Neural crest cell (in vitro differentiated cells): ENCODE measurements at regions not wholly inside any gene's neighbourhood (a gene's known extent, or its start where the extent isn't known, plus 50 kb on each side); places are given as distances from the start of the nearest gene placed in this dataset.
A peak's percentile ranks its signal among the peaks of the same experiment; 100 is the strongest.

Source experiments
- DNase-seq: peaks from one replicate; pipeline ENCODE4 v3.0.0; 2021; ENCODE audit warnings: low read depth, mixed read lengths, low spot score
- H3K27ac Mint-ChIP-seq: one replicate; pipeline ENCODE4 v1.8.0; 2021; ENCODE audit warnings: mild to moderate bottlenecking, mixed read lengths; ENCODE audit not compliant: unreplicated experiment
- H3K27me3 Mint-ChIP-seq: 2 replicates; pipeline ENCODE4 v1.8.0; 2021; ENCODE audit warnings: low read depth, mild to moderate bottlenecking, mixed read lengths
- H3K36me3 Mint-ChIP-seq: 2 replicates; pipeline ENCODE4 v1.8.0; 2021; ENCODE audit warnings: low read depth, mild to moderate bottlenecking, mixed read lengths
- H3K4me1 Mint-ChIP-seq: 2 replicates; pipeline ENCODE4 v1.8.0; 2021; ENCODE audit warnings: mixed read lengths
- H3K4me3 Mint-ChIP-seq: one replicate; pipeline ENCODE4 v1.8.0; 2021; ENCODE audit warnings: mild to moderate bottlenecking, mixed read lengths
- H3K9me3 Mint-ChIP-seq: 2 replicates; pipeline ENCODE4 v1.8.0; 2021; ENCODE audit warnings: mixed read lengths
- TF ChIP-seq, protein P1 (sequence below): fragments of 200-600 bp; sonication (generic); conservative IDR thresholded peaks from 2 replicates; pipeline ENCODE4 v1.5.0; 2021; ENCODE audit warnings: antibody characterized with exemption, mild to moderate bottlenecking

DNA sequence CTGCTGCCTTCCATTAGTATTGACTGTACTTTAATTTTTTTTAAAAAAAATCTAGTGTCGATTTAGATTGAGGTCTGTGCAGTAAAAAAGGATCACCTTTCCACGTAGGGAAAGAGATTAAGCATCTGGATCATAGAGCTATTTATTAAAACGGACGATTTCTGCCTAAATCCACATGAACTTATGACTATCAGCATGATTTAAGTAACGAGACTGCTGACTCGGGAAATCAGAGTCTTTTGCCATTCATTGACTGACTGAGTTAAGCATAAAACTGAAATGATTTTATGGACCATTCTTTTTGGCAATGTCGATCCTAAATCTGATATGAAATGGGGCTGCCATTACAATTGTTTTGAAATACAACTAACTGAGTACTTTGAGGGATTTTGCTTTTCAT, 261.7 kb downstream of the SAMD5 start:
- no peak for DNase-seq
- Mint-ChIP-seq H3K27me3 (no peaks in the 10 kb centered on the region), H3K9me3 (peaks cover 4% of the 10 kb centered on the region), H3K4me3 (no peak overlapping the region), H3K4me1 (no peaks in the 10 kb centered on the region), H3K36me3 (no peaks in the 10 kb centered on the region), H3K27ac (no peak overlapping the region)
- TF ChIP-seq, protein P1, sequence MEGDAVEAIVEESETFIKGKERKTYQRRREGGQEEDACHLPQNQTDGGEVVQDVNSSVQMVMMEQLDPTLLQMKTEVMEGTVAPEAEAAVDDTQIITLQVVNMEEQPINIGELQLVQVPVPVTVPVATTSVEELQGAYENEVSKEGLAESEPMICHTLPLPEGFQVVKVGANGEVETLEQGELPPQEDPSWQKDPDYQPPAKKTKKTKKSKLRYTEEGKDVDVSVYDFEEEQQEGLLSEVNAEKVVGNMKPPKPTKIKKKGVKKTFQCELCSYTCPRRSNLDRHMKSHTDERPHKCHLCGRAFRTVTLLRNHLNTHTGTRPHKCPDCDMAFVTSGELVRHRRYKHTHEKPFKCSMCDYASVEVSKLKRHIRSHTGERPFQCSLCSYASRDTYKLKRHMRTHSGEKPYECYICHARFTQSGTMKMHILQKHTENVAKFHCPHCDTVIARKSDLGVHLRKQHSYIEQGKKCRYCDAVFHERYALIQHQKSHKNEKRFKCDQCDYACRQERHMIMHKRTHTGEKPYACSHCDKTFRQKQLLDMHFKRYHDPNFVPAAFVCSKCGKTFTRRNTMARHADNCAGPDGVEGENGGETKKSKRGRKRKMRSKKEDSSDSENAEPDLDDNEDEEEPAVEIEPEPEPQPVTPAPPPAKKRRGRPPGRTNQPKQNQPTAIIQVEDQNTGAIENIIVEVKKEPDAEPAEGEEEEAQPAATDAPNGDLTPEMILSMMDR: no peak

DNA sequence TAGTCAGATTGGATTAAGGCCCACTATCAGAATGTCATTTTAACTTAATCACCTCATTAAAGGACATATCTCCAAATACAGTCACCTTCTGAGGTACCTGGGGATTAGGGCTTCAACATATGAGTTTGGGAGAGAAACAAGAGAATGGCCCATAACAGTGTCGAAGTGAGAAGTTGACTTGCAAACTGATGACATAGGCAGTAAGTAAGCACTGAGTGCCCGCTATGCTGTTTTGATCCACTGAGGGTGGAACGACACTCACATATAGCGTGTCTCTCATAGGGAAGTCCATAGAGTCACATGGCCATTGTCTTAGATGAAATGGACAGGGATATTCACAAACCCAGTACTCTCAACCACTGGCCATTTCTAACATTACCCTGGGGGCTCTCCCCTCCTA, 264.2 kb downstream of the SAMD5 start:
- Mint-ChIP-seq H3K4me3 (no peak overlapping the region), H3K27me3 (no peaks in the 10 kb centered on the region), H3K9me3 (peaks cover 2% of the 10 kb centered on the region), H3K36me3 (no peaks in the 10 kb centered on the region), H3K27ac (no peak overlapping the region), H3K4me1 (no peaks in the 10 kb centered on the region)
- no peak for DNase-seq
- TF ChIP-seq, protein P1: no peak

DNA sequence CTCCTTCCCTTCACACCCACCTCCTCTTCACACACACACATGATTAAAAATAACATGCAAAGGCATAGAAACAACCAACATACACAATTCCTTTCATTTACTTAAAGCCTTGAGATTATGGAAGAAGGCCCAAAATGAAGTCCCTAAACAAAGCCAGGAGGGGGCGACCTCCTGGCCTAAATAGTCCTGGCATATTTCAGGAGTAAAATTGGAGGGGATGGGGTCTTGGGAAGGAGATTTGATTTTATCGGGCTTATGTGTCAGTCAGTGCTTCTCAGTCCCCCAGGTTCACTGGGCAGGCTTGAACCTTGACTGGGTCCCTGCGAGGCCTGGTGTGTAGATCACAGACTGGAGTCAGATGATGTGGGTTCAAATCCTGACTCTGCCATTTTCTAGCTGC, 266.4 kb downstream of the SAMD5 start:
- Mint-ChIP-seq H3K4me3 (no peak overlapping the region), H3K27me3 (no peaks in the 10 kb centered on the region), H3K4me1 (peaks cover 4% of the 10 kb centered on the region), H3K27ac (no peak overlapping the region), H3K9me3 (peaks cover 2% of the 10 kb centered on the region), H3K36me3 (no peaks in the 10 kb centered on the region)
- TF ChIP-seq, protein P1: peak; percentile 46
- DNase-seq: no peak

DNA sequence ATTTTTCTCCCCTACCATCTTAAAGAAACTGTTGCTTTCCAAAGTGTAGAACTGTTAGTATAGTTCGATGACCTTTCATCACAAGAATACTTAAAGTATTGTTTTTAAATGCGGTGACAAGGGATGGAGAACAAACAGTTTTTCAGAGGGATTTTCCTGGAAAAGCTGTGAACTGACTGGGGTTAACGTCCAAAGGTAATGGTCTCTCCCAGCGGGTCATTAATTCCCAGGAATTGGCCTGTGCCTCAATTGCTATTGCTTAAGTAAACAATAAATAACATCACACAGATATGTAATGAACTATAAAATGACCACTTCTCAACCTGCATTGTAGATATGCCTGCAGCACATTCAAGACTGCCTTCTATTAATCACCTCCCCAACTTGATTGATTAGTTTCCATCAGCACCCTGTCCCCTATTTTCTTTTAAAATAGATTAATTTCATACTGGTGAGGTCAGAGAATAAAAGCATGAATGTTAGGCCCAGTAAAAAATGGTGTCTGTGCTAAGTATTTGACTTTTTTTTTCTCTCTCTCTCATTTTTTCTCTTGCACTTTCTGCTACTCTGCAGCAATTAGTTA, 268.2 kb downstream of the SAMD5 start:
- no peaks in the 10 kb centered on the region for H3K27me3 Mint-ChIP-seq
- no peak overlapping the region for H3K27ac Mint-ChIP-seq
- no peak overlapping the region for H3K4me3 Mint-ChIP-seq
- no peaks in the 10 kb centered on the region for H3K9me3 Mint-ChIP-seq
- H3K4me1 Mint-ChIP-seq: peaks cover 4% of the 10 kb centered on the region
- TF ChIP-seq, protein P1: no peak
- no peaks in the 10 kb centered on the region for H3K36me3 Mint-ChIP-seq
- no peak for DNase-seq

DNA sequence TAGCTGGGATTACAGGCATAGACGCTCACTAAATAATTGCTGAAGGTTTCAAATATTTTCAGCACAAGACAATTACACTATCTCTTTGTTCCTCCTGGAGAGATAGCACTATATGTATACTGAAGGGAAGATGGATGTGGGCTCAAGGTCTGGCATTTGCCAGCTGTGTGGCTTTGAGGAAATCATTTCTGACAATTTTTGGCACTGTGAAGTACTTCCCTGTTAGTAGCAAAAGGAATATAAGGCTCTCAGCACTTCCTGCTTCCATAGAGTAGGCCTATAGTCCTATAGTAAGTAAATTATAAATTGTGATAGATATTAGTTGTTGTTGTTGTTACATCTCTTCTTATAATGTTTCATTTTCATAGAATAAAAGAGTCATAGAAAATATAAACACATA, 271.1 kb downstream of the SAMD5 start:
- Mint-ChIP-seq H3K36me3 (no peaks in the 10 kb centered on the region), H3K4me3 (no peak overlapping the region), H3K27ac (no peak overlapping the region), H3K4me1 (peaks cover 7% of the 10 kb centered on the region), H3K27me3 (no peaks in the 10 kb centered on the region), H3K9me3 (no peaks in the 10 kb centered on the region)
- DNase-seq: no peak
- TF ChIP-seq, protein P1: no peak
